ENCODE measurements at regions not wholly inside any gene's neighbourhood (a gene's known extent, or its start where the extent isn't known, plus 50 kb on each side); places are given as distances from the start of the nearest gene placed in this dataset.

GRCh38 chr5:61275841-61276240, 56.2 kb upstream of the ZSWIM6 start:
- TF ChIP-seq CTCF (IDR thresholded peaks at IDR 0.05) (no peak), POLR2AphosphoS5 (IDR thresholded peaks at IDR 0.05) (no peak)

Data from transverse colon (tissue), 4 donors.